ENCODE measurements at regions not wholly inside any gene's neighbourhood (a gene's known extent, or its start where the extent isn't known, plus 50 kb on each side); places are given as distances from the start of the nearest gene placed in this dataset.

- no peak for TF ChIP-seq CTCF (conservative IDR thresholded peaks at IDR 0.05 in 1 of 2, IDR thresholded peaks at IDR 0.05 in 1 of 2; ENCODE audit: extremely low read depth in 1 of 2, insufficient read depth in 1 of 2, low read depth in 1 of 2, low read length in 2 of 2)
- no peak for TF ChIP-seq EZH2 (IDR thresholded peaks at IDR 0.05; ENCODE audit: borderline replicate concordance, low read length)
Observed at GRCh38 chr10:30254926-30255325, 94.2 kb downstream of the MTPAP start.

Data from mammary epithelial cell (primary cell).